AG10803 (cell line): ENCODE measurements at regions not wholly inside any gene's neighbourhood (a gene's known extent, or its start where the extent isn't known, plus 50 kb on each side); places are given as distances from the start of the nearest gene placed in this dataset.

Source experiments
- DNase-seq: peaks from one replicate; pipeline ENCODE4 v3.0.0; 2010; ENCODE audit warnings: low read depth
- H3K4me3 ChIP-seq: 2 replicates; pipeline ENCODE4 v1.5.1; 2011; ENCODE audit warnings: mild to moderate bottlenecking, low read length, control low read depth
- CTCF ChIP-seq: conservative IDR thresholded peaks from 2 replicates; pipeline ENCODE4 v1.5.1; 2011; ENCODE audit warnings: mild to moderate bottlenecking, low read length, control low read depth, inconsistent platforms

DNA sequence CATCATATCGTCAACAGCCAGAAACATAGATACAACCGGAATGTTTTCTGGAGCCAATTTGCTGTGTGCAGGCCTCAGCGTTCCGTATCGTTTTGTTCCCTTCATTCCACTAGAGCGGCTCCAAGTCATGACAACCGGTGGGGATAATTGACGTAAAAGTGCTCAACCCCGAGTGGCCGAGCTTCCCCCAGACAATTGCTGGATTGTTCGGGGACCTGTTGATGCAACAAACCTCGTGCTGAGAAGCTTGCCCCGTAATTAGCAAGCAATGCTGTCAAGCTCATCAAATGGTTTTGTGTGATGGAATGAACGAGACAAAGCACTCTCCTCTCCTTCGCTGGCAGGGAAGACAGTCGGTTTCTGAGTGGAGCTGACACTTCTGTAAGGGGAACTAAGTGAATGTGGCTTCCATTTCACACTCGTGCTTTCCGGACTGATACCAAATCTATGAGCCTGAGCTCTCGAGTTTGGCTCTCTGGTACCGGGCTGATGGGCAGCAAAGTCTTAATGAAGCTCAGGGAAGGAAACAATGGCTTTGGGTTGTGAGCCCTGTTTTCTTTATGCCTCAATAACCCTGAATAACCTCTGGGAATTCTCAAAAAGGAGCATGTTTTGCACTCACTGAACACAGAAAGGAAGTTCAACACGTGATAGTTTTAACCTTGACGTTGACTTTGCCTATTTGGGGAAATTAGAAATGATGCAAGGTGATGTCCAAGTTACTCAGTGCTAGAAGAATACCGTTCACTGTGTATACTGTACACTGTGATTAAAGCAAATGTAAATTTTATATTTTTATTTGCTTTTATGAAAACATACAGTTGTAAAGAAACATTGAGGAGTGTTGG, 220.5 kb downstream of the BAMBI start:
- no peak overlapping the region for H3K4me3 ChIP-seq
- no peak for TF ChIP-seq CTCF
- DNase-seq = no peak

- DNase-seq = no peak
- TF ChIP-seq CTCF = no peak
- no peak overlapping the region for H3K4me3 ChIP-seq
These were observed 224.9 kb downstream of the BAMBI start for GRCh38 chr10:28902215-28902614.

- no peak for DNase-seq
- no peak overlapping the region for H3K4me3 ChIP-seq
- no peak for TF ChIP-seq CTCF
These were observed 225.7 kb downstream of the BAMBI start for GRCh38 chr10:28903063-28903462.

DNA sequence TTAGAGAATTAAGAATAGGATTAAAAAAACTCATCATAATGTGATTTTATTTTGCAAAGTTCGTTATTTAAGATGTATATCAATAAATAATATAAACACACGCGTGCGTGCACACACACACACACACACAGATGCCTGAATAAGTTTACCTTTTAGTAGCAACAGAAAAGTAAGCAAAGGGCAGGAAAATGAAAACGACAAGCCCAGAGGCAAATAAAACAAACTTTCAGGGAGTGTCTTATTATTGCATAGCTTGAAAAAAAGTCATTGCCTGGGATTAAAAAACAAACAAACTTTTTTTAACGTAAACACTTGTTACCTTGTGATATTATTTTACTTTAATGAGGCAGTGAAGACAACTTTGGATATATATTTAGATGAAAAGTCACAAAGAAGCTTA, 226.4 kb downstream of the BAMBI start:
- TF ChIP-seq CTCF = no peak
- no peak for DNase-seq
- no peak overlapping the region for H3K4me3 ChIP-seq

GRCh38 chr10:28905371-28905770, 228.1 kb downstream of the BAMBI start:
- H3K4me3 ChIP-seq = no peak overlapping the region
- DNase-seq = no peak
- TF ChIP-seq CTCF = no peak

- TF ChIP-seq CTCF = no peak
- no peak overlapping the region for H3K4me3 ChIP-seq
- DNase-seq = no peak
These were observed 228.7 kb downstream of the BAMBI start for GRCh38 chr10:28906011-28906411.

- no peak overlapping the region for H3K4me3 ChIP-seq
- no peak for TF ChIP-seq CTCF
- DNase-seq = no peak
These were observed 229.1 kb downstream of the BAMBI start for GRCh38 chr10:28906415-28906814.
